ENCODE measurements at regions not wholly inside any gene's neighbourhood (a gene's known extent, or its start where the extent isn't known, plus 50 kb on each side); places are given as distances from the start of the nearest gene placed in this dataset.

DNA sequence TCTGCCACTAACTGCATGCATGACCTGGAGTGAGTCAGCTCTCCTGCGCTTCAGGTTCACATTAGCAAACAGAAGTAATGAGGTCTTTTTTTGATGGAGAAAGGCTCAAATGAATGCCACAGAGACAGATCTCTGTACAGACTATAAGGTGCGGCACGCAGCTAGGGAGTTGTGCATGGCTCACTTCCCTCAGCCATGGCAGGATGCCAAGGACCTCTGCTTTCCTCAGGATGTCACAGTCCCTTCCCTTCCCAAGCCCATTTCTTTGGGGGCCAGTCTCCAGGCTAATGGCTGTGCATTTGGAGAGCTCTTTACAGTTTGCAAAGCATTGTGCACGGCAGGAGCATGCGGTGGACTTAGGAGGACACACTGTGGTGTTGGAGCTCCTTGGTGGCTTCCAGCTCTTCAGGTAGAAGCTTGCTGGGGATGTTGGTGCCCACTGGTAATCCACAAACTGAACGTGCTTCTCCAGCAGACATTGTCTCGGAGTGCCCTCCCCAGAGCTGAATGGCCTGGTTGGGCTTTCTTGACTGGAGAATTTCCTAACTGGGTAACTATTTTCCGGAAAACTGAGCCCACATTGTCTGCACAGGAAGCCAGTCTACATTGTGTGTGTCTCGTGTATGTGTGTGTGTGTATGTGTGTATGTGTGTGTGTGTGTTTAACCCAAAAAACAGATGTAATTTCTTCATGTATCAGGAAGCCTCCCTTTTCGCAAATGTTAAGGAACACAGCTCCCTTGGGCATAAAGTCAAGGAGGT lies 172.5 kb upstream of the TLE3 start:
- DNase-seq, result no peak

DNA sequence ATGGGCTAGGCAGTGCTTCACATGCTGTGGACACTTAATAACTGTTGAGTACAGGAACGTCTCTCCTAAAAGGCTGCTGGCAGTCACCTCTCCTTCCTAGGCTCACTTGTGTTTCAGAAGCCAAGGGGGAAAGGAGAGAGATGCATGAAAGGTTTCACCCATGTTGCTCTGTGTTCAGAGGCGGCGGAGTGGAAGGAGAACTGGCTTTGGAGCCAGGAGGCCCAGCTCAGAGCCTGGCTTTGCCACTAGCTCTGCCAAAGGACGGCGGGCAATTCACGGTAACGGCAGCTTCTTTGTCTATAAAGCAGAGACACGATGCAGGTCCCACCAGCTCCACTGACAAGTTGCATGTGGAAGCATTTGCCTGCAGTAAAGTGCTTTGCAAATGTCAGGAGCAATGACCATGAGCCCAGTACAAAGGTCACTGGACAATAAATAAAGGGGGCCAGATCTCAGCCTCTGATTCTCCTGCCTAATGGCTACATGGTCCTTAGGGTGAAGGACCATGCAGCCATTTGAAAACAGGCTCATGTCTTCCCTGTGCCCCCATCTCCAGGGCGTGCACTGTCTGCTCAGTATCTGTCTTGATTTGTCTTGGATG lies 171.7 kb upstream of the TLE3 start:
- no peak for DNase-seq

DNA sequence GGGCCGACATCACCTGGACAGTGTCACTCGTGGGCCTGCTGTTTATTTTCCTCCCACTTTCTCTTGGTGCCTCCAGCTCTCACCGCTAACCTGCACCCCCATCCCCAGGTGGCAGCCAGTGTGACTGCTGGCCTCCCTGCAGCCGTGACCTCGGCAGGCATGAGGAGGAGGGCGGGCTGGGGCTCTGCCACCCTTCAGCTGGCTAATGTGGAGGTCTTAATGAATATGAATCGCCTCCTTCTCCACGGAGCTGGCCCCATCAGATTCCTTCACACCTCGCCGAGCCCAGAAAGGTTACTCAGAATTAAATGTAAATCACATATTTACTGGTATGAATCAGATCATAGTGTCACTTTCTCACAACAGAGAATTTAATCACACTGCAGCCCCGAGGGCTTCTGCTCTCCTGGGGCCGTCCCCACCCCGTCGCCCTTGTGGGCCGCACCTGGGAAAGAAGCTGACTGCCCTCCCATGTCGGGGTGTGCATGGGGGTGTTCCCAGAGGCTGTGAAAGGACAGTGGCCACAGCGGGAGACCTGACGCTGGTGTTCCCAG lies 171.1 kb upstream of the TLE3 start:
- no peak for DNase-seq

DNA sequence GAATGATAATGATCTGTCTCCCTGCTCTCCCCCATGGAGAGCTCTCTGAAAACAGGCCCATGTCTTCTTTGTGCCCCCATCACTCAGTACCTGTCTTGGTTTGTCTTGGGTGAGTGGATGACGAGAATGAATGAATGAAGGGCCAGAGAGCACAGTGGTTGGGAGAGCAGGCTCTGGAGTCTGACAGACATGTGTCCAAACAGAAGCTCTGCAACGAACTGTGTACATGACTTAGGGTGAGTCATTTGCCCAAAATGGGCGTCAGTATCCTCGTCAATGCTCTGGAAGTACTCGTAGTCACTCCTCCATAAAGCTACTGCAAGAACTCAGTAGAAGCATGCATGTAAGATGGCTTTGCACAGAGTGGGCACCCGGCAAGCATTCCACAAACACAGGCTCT lies 170.2 kb upstream of the TLE3 start:
- DNase-seq, result no peak

DNA sequence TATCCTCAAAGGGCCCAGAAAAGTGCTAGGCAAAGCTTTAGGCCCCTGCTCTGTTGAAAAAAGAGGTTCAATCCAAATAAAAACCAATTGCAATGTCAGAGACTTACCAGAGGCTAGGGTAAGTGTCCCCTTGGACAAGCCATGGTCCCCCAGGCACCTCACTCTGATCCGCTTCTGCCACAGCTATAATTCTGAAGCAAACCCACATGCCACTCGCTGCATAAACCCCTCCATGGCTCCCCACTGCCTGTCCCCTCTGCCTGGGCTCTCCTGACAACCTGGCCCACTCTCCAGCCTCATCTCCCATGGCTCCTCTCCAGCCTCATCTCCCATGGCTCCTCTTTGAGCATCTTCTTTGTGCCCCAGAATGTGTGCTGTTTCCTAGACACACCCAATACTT lies 169.6 kb upstream of the TLE3 start:
- no peak for DNase-seq

DNA sequence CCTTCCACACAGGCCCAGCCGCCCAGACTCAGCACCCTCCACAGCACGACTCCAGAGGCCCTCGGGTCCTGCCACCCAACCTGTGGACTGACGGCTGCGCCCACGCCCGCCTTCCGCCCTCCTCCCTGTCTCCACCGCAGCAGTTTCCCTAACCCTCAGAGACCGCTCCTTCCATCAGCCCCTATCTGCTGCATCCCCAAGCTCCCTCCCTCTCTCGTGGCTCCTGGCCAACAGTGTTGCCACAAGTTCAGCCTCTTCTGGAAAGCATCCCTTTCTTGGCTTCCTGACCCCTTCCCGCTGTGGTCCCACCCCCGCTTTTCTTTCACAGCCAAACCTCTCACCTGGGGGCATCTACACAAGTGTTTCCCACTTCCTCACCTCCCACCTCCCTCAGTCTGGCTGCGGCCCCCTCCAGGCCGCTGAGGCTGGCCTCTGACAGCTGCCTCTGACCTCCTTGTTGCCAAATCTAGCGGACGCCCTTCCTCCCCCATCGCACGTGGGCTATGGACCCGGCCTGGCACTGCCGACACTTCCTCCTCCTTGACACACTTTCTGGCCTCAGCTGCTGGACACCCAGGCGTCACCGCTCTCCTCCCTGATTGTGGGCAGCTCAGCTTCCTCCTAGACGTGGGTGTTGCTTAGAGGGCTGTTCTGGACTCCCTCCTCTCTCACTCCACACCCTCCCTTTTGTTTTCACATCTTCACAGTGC lies 168.8 kb upstream of the TLE3 start:
- DNase-seq, result no peak

DNA sequence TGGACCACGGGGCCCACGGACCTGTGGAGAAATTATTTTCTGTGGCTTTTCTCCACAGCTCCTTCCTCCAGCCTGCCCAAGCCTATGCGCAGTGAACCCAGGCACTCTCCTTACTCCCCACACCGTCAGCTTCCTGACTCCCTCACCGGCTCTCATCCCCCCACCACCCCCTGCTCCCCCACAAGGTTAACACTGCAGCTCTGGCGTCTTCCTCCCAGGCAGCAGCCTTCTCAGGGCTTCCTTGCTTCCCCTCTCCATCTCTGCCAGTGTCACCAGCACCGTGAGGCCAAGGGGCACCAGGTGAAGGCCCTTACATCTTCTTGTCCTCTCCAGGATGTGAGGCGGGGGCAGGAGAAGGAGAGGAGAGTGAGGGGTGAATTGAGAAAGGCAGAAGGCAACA lies 168.3 kb upstream of the TLE3 start:
- DNase-seq, result no peak

DNA sequence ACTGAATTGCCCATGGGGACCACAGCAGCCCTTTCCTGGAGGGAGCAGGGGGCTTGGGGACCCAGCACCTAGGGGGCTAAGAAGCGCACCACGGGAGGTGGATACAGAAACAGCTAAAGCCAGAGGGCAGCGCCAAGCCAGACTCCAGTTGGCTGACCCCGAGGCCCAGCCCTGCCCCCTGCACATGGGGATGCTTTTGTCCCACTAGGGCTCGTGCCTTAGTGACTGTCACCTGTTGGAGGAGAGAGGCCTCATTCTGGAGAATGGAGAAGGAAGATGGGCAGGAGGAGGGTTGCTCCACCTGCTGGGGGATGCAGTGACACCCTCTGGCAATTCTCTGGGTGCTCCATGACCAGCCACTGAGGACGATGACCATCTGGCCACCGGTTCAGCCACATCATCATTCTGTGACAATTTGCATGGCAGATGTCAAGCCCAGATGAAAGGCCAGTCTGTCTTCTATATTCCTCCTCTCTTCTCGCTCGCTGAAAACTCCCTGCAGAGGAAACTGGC lies 167.8 kb upstream of the TLE3 start:
- no peak for DNase-seq

DNA sequence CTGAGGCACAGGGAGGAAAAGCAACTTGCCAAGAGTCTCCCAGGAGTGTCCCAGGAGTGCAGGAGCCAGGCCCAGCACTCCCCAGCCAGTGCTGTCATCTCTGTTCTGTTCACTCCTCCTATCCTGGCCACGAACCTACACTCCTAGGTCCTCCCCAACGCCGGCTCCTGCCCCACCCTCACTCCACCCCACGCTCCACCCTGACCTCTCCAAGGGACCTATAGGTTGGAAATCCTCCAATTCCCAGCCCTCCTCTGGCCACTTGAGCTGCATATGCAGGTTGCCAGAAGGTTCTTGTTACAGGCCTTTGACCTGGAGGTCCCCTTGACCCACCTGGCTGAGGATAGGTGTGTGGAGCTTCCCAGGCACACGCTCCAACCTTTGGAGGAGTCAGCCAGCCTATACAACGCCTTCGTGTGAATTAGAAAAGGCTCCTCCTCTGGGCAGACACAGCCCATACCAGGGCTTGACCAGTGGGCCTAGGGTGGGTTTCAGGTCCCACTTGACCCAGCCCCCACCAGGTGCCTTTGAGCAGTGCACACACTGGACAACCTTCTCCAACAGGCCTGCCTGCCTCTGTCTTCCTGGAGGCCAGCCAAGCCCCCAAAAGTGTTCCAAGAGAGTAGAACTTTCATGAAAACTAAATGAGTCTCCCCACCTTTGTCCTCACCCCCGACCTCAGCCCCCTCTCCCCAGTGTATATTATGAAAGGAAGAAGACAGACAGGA lies 167.2 kb upstream of the TLE3 start:
- DNase-seq, result no peak

DNA sequence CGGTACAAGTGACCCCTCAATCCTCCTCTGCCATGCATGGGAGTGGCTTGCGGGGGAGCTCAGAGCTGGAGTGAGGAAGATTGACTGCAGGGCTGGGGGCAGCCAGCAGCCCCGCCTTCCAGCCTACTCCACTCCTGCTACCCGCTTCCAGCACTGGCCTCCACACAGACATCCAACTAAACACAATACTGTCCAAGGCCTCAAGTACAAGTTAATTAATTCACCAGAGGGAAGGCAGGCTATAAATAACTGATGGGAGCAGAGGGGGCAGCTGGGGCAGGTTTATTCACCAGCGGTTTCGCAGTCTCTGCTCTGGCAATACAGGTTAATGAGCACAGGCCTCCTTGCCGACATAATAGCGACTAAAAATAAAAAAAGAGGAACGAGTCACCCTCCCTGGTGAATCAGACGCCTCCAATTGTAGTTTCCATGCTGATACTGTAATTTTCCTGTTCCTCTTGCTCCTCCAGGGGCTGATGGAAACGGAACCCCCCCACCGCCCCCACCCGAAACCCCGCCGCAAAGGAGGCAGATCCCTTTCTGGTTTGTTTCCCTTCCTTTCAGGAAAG lies 166.4 kb upstream of the TLE3 start:
- DNase-seq, result no peak

DNA sequence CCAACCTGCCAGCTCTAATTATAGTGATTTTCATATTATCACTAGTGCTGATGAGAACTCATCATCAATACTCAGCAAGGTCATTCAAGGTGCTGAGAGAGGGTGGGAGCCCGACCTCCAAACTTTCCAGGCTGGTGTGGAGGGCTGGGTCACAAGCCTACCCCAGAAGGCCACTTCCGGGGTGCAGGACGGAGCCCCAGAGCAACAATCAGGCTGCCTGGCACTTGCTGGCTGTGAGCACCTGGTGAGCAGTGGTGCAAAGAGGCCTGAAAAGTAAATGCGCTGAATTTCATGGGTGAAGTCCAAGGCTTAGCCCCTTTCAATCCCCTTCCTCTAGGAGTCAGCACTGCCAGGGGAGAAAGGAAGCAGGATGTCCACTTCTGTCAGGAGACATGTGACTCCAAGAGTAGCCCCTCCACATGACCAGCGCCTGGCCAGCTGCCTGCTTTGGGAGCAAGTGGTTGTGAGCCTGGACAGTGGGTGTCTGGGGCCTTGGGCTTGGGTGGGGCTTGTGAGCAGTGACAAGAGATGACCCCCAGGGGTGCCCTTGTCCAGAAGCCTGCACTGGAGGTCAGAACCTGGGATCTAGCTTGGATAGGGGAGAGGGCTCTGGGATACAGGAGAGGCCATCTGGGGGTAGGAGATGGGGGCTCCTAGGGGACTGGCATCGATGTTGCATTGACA lies 165.0 kb upstream of the TLE3 start:
- no peak for DNase-seq

DNA sequence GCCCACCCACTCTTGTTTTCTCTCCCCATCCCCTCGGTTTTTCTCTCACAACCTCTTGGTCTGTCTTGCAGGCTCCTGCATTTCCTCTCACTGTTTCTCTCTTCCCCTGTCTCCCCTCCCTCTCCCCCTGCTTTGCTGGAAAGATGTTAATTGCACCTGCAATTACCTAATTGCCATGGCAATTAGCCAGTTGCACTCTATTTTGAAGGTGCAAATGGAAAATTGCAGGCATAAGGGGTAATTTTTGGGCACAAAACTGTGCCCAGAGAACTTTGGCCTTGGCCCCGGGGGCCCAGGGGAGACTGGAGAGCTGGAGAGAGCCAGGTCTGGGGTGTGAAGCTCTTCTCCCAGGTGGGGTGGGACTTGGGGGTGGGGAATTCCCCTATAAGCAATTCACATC lies 164.5 kb upstream of the TLE3 start:
- no peak for DNase-seq

DNA sequence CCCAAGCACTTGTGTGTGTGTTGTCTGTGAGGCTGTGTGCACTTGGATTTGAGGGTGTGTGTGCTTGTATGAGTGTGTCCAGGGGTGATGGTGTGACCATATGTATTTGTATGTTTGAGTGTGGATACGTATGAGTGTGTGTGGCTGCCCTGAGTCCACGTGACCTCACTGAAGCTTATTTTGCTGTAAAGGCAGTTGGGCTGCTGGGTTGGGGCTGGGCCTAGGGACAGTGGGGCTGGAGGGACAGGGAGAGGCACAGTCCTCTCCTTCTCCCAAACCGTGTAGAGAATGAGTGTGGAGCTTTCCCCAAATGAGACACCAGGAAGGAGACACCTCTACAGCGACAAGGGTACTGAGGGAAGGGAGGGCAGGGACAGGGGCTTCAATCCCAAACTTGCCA lies 163.4 kb upstream of the TLE3 start:
- no peak for DNase-seq

DNA sequence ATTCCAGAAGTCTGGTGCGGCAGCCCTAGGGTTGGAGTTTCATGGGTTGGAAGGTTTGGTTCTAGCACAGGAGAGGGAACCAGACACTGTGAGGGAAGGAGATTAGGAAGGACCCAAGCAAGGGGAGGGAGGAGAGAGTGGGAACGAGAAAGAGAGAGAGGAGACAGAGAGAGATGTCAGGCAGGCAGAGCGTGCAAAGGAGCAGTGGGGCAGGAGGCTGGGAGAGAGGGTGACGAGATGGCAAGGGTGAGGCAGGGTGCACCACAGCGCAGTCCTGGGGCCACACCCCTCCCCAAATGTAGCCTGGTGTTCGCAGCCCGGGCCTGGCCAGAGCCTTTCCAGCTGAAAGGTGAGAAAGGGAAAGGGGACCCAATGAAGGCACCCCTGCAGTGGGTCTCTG lies 162.9 kb upstream of the TLE3 start:
- no peak for DNase-seq

DNA sequence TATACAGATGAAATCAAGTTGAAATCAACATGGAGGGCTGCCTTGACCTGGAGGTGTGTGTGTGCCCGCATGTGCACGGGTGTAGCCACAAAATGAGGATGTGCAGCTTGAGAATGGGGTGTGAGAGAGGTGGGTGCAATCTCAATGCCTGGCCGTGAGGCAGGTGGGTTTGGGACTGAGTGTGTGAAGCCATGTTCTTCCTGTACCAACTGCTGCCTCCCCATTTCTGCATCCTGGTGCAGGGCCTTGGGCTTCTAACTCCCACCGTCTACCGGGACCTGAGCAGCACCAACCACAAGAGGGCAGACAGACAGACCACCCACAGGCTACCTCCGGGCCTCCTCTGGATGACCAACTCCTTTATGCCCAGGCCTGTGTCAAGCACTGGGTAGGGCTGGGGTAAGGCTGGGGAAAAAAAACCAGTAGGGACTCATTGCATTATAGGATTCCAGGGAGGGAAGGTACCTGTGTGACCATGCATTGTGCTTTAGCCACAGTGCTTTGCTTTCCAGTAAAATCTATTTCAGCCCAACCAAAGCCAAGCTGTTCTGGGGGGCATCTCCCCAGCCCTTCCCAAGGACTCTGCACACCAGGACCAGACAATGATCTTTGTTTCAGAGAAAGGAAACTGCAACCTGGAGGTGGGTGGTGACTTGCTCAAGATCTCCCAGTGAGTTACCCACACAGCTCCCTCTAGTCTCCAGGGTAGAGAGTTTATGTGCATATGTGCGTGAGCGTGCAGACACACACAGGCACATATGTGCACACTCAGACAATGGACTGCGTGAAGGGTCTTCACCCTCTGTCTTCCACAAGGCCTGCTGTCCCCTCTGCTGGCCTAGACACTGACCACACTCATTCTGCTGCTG lies 162.2 kb upstream of the TLE3 start:
- no peak for DNase-seq

DNA sequence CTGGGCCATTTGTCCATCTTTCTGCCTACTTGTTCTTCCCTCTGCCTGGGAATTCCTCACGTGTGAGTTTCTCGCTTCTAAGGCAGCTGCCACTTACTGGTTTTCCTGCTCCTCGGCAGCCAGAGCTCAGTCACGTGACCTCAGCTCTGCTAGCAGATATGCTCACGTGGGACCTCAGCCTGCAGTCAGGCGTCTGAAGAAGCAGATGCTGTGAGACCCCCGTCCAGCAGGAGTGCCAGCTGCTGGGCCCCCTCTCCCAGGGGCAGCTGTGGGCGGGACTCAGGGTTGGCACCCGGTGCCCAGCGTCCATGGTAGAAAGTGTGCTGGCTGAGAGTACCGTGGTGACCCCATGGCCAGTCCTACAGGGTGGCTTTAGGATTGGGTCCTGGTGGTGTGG lies 161.3 kb upstream of the TLE3 start:
- DNase-seq, result no peak

DNA sequence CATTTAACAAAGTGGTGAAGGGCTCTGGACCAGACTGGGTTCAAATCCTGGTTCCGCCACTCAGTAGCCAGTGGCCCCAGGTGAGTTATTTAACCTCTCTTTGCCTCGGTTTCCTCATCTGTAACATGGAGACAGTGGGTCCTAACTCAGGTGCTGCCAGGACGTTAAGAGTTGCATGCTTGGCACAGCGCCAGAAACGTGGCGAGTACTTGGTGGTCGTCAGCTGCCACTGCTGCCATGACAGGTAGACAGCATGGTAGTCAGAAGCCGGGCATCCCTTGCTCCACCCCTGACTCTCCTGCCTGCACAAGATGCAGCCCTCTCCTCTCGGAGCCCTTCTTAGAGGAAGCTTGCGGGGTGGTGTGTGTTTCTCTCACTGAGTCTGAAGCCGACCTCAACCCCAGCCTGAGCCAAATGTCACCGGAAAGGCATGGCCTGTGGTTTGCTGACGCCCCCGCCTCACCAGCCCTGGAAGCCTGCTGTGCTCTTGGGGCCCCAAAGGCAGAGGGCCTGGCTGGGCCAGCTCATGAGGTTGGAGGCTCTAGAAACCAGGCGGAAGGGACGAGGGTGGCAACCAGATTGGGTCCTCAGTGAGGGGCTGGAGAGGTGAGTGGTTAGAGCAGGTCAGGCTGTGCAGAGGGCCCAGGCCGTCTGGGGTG lies 160.8 kb upstream of the TLE3 start:
- DNase-seq, result no peak

DNA sequence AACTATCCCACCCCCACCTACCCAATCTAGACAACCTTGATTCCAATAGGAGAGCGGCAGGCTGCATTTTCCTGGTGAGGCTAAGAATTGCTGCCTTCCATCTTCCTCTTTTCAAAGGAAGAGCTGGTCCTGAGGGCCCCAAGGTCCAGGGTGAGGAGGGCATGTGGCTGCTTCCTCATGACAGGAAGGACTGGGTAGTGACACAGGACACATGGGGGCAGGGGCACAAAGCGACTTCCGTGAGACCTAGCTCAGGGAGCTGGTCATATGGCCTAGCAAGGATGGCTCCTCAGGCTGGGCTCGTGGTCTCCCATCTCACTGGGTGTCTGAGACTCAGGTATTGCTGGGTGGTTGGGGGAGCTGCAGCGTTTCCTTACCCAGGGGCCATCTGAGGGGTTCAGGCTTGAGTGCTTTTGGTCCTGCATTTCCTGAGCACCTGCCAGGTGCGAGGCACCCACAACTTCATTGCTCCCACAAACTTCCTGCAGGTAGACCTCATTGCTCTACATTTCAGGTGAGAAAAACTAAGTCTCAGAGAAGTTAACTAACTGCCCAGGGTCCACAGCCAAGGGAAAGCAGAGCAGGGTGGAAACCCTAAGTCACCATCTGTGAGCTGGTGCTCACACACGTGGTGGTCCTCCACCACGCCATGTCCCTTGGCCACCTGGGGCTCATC lies 160.0 kb upstream of the TLE3 start:
- no peak for DNase-seq

DNA sequence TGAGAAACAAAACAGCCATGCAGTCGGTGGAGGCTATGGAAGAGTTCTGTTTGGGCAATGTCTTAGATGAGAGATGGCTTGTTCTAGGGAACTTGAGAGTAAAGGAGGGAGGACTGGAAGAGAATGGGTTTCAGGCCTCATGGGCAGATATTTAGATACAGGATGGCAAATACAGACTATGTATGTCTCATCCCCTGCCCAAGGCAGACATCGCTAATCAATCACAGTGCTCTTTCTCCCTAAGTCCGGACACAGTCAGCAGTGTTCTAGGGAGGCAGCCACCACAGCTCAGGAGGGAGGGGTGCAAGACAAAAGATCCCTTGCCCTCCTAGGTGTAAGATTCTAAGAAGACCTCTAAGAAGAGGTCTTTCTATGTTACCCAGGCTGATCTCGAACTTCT lies 159.3 kb upstream of the TLE3 start:
- DNase-seq, result no peak

DNA sequence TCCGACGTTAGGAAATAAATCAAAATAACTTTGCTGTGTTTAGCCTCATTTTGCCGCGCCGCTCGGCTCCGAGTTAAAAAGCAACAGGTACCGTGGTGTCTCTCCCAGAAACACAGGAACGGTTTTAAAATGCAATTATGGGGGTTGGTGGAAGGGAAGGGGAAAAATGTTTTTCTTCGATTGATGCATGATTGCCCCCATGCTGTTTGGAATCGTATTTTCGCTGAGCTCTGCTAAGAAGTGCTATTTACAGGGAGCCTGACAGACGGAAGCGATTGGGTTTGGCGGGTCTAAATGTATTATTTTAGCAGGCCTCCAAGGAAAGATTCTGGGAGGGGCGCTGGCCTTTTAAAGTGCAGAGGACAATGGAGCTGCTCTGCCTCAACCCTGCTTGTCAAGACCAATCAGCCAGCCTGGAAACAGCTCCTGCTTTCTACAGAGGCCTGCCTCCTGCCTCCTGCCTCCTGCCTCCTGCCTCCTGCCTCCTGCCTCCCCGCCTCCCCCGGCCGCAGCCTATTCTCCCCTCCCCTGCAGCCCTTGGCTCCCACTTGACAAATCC lies 156.7 kb upstream of the TLE3 start:
- no peak for DNase-seq

Data from NCI-H2081 treated with DMSO at 0.1 percent for 48 hours (cell line).